Amniotic stem cell (primary cell): ENCODE measurements at regions not wholly inside any gene's neighbourhood (a gene's known extent, or its start where the extent isn't known, plus 50 kb on each side); places are given as distances from the start of the nearest gene placed in this dataset.
A peak's percentile ranks its signal among the peaks of the same experiment; 100 is the strongest.

Source experiments
- DNase-seq: peaks from one replicate; lab custom pipeline; 2025; lab: John Stamatoyannopoulos, UW

- DNase-seq: no peak
These were observed 98.3 kb upstream of the SASH1 start for GRCh38 chr6:148244217-148244935.

- DNase-seq: no peak
These were observed 95.1 kb upstream of the SASH1 start for GRCh38 chr6:148247386-148248063.

- no peak for DNase-seq
These were observed 93.5 kb upstream of the SASH1 start for GRCh38 chr6:148249160-148249559.

- DNase-seq: no peak
These were observed 92.8 kb upstream of the SASH1 start for GRCh38 chr6:148249679-148250375.

- DNase-seq: peak; percentile 21
These were observed 91.5 kb upstream of the SASH1 start for GRCh38 chr6:148250975-148251685.

GRCh38 chr6:148251891-148252290 lies 90.7 kb upstream of the SASH1 start:
- no peak for DNase-seq

GRCh38 chr6:148257810-148258209 lies 84.8 kb upstream of the SASH1 start:
- no peak for DNase-seq

- no peak for DNase-seq
These were observed 83.8 kb upstream of the SASH1 start for GRCh38 chr6:148258868-148259267.

- no peak for DNase-seq
These were observed 81.2 kb upstream of the SASH1 start for GRCh38 chr6:148261470-148261869.

- no peak for DNase-seq
These were observed 79.6 kb upstream of the SASH1 start for GRCh38 chr6:148263010-148263409.

- no peak for DNase-seq
These were observed 78.7 kb upstream of the SASH1 start for GRCh38 chr6:148263961-148264360.

- no peak for DNase-seq
These were observed 77.6 kb upstream of the SASH1 start for GRCh38 chr6:148265054-148265453.

- DNase-seq: no peak
These were observed 73.3 kb upstream of the SASH1 start for GRCh38 chr6:148269386-148269785.

GRCh38 chr6:148271711-148272439 lies 70.8 kb upstream of the SASH1 start:
- DNase-seq: peak; percentile 61

GRCh38 chr6:148272597-148272996 lies 70.0 kb upstream of the SASH1 start:
- DNase-seq: no peak

- DNase-seq: no peak
These were observed 68.5 kb upstream of the SASH1 start for GRCh38 chr6:148273962-148274752.

GRCh38 chr6:148274809-148275208 lies 67.8 kb upstream of the SASH1 start:
- DNase-seq: no peak

- DNase-seq: no peak
These were observed 57.4 kb upstream of the SASH1 start for GRCh38 chr6:148285205-148285604.

- no peak for DNase-seq
These were observed 56.1 kb upstream of the SASH1 start for GRCh38 chr6:148286563-148286962.

GRCh38 chr6:148287623-148288333 lies 54.9 kb upstream of the SASH1 start:
- DNase-seq: no peak
